ENCODE measurements at regions not wholly inside any gene's neighbourhood (a gene's known extent, or its start where the extent isn't known, plus 50 kb on each side); places are given as distances from the start of the nearest gene placed in this dataset.

DNA sequence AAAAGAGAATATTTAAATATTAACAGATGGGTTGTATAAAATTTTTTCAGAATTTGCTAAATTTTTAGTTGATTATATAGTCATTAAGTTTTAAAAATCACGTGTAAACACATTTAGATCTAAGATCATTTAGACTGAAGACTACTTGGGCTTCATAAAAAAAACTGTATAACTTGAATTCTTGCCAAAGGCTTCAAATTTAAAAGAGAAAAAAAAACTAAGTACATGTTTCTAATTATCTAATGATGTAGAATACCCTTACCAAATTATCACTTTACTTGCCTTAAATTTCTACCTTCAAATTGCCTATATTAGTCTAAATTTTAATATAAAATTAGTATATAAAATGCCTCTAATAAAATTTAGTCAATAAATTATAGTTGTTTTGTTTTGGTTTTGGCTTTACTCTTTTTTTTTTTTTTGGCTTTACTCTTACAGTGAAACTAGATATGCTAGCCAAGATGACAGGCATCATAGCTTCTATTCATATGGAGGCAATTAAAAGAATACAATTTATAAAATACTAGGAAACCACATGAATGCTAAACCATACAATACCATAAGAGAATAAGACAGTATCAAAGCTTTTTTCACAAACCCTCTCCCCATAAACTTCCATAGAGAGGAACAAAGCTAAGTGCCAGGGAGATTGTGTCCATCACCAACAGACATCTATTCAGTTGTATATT lies 183.1 kb upstream of the KCNMB2 start:
- Histone ChIP-seq H4K91ac (replicated peaks; ENCODE audit: insufficient read length, low read length) (no peak overlapping the region), H2AFZ (ENCODE audit: low read length) (no peak overlapping the region), H2BK12ac (ENCODE audit: low read depth, low read length) (no peak overlapping the region), H3K79me1 (ENCODE audit: low read depth, low read length) (no peaks in the 10 kb centered on the region), H3K4me2 (ENCODE audit: insufficient read depth in 1 of 2, low read depth in 2 of 2, low read length in 2 of 2) (no peak overlapping the region), H3K36me3 (ENCODE audit: control insufficient read depth in 2 of 4, insufficient read depth in 4 of 4, low read length in 3 of 4) (no peaks in the 10 kb centered on the region), H2BK5ac (ENCODE audit: low read depth, low read length) (no peak overlapping the region), H3K18ac (ENCODE audit: extremely low read depth, low read length) (no peak overlapping the region), H2AK5ac (ENCODE audit: low read depth, low read length) (no peak overlapping the region), H3K4me1 (replicated peaks in 1 of 4; ENCODE audit: control insufficient read depth in 3 of 4, insufficient read depth in 4 of 4, low read length in 3 of 4) (no peaks in the 10 kb centered on the region), H3K27ac (ENCODE audit: low read depth, low read length) (no peak overlapping the region), H4K8ac (ENCODE audit: extremely low read depth, insufficient read depth, low read length) (no peak overlapping the region), H3K56ac (replicated peaks; ENCODE audit: insufficient read length, low read depth, low read length) (no peak overlapping the region), H3K23ac (ENCODE audit: insufficient read length) (no peak overlapping the region), H3K14ac (ENCODE audit: insufficient read length) (no peak overlapping the region), H3K23me2 (ENCODE audit: low read depth, low read length) (no peaks in the 10 kb centered on the region), H2BK15ac (ENCODE audit: low read length) (no peak overlapping the region), H3K27me3 (replicated peaks in 1 of 4; ENCODE audit: control insufficient read depth in 3 of 4, extremely low read depth in 1 of 4, insufficient read depth in 3 of 4, low read length in 3 of 4) (no peaks in the 10 kb centered on the region), H3K9me3 (ENCODE audit: insufficient read depth in 2 of 2, low read depth in 1 of 2, low read length in 1 of 2) (no peaks in the 10 kb centered on the region), H3K9ac (replicated peaks in 1 of 4; ENCODE audit: extremely low read depth in 1 of 4, low read depth in 3 of 4, low read length in 3 of 4) (no peak overlapping the region), H3K4me3 (ENCODE audit: extremely low read depth in 1 of 4, insufficient read depth in 2 of 4, low read depth in 3 of 4, low read length in 4 of 4) (no peak overlapping the region), H3K79me2 (ENCODE audit: control insufficient read depth in 1 of 2, insufficient read depth in 2 of 2, low read length in 2 of 2) (no peaks in the 10 kb centered on the region), H4K5ac (ENCODE audit: insufficient read length, low read depth, low read length) (no peak overlapping the region), H2BK20ac (ENCODE audit: low read length) (no peak overlapping the region), H2BK120ac (replicated peaks; ENCODE audit: low read depth, low read length) (no peak overlapping the region), H4K20me1 (replicated peaks in 1 of 2; ENCODE audit: control insufficient read depth in 1 of 2, insufficient read depth in 2 of 2, low read length in 2 of 2) (no peaks in the 10 kb centered on the region), H3K4ac (replicated peaks; ENCODE audit: insufficient read length, low read depth, low read length) (no peak overlapping the region)
- POLR2A ChIA-PET (ENCODE audit: partially characterized antibody), result no interaction called here
- WGBS, 2 experiments (ENCODE audit: extremely low coverage in 1 of 2, insufficient coverage in 1 of 2, insufficient read length in 1 of 2, insufficient replicate concordance in 2 of 2, low coverage in 1 of 2, low lambda C conversion rate in 2 of 2, missing lambda C conversion rate in 1 of 2), result 40% methylated on average over 1 of the region's 1 CpG; no CpG with 5 or more reads in 1 of the 2 experiments
- DNase-seq (ENCODE audit: low read depth in 1 of 2, low spot score in 2 of 2) (no peak), FAIRE-seq (no peak)
- TF ChIP-seq KDM1A (IDR thresholded peaks at IDR 0.05; ENCODE audit: borderline replicate concordance, low read length), result no peak
- no peak for TF ChIP-seq HDAC2 (IDR thresholded peaks at IDR 0.05; ENCODE audit: borderline replicate concordance in 1 of 2, low read depth in 2 of 2, low read length in 2 of 2)
- no peak for TF ChIP-seq SIN3A (conservative IDR thresholded peaks at IDR 0.05 in 1 of 2, IDR thresholded peaks at IDR 0.05 in 1 of 2; ENCODE audit: low read depth in 1 of 2, low read length in 2 of 2)
- TF ChIP-seq POLR2AphosphoS5 (IDR thresholded peaks at IDR 0.05; ENCODE audit: low read depth, low read length), result no peak
- no peak for TF ChIP-seq NANOG (IDR thresholded peaks at IDR 0.05; ENCODE audit: insufficient read depth, low read depth, low read length, poor library complexity, severe bottlenecking)
- no peak for TF ChIP-seq KDM5A (IDR thresholded peaks at IDR 0.05; ENCODE audit: low read length)
- TF ChIP-seq BRCA1 (IDR thresholded peaks at IDR 0.05; ENCODE audit: low read depth, low read length), result no peak
- no peak for TF ChIP-seq SIRT6 (IDR thresholded peaks at IDR 0.05; ENCODE audit: low read length)
- no peak for TF ChIP-seq EGR1 (IDR thresholded peaks at IDR 0.05; ENCODE audit: borderline replicate concordance, low read depth, low read length)
- TF ChIP-seq BCL11A (IDR thresholded peaks at IDR 0.05; ENCODE audit: low read depth in 2 of 2, low read length in 2 of 2), result no peak
- CTCF ChIA-PET (ENCODE audit: partially characterized antibody), result interaction anchor here (1.0 kb wide), 1 partner anchor 13 kb away, joined by 3 read pairs; no protein-coding TSS in a partner anchor
